HL-60 (cell line): ENCODE measurements at regions not wholly inside any gene's neighbourhood (a gene's known extent, or its start where the extent isn't known, plus 50 kb on each side); places are given as distances from the start of the nearest gene placed in this dataset.

Source experiments
- DNase-seq, 2 experiments: peaks; one replicate each; pipeline ENCODE4 v3.0.0-alpha.2; 2010 to 2020; ENCODE audit warnings: low read depth in 1 of 2, low spot score in 1 of 2
- H3K27ac ChIP-seq: fragments of 250-450 bp; sonication (Bioruptor Pico); replicated peaks from 2 replicates; pipeline ENCODE4 v1.5.1; 2020; ENCODE audit warnings: mild to moderate bottlenecking, moderate library complexity
- H3K27me3 ChIP-seq: fragments of 250-450 bp; sonication (Bioruptor Pico); 2 replicates; pipeline ENCODE4 v1.5.1; 2021; ENCODE audit warnings: mild to moderate bottlenecking, moderate library complexity; ENCODE audit not compliant: insufficient read depth, poor library complexity, severe bottlenecking
- H3K4me3 ChIP-seq: replicated peaks from 2 replicates; pipeline ENCODE4 v1.5.1; 2011; ENCODE audit warnings: mild to moderate bottlenecking, control low read depth, low read length; ENCODE audit not compliant: insufficient read depth
- GABPA ChIP-seq: IDR thresholded peaks from 2 replicates; pipeline ENCODE4 v1.6.1; 2012; ENCODE audit warnings: low read depth
- POLR2AphosphoS5 ChIP-seq: IDR thresholded peaks from 2 replicates; pipeline ENCODE4 v1.6.1; 2012; ENCODE audit warnings: low read depth
- SPI1 ChIP-seq: IDR thresholded peaks from 2 replicates; pipeline ENCODE4 v1.6.1; 2012; ENCODE audit warnings: low read depth, mild to moderate bottlenecking, borderline replicate concordance
- TF ChIP-seq, protein P1 (sequence below): IDR thresholded peaks from 2 replicates; pipeline ENCODE4 v1.6.1; 2012; ENCODE audit warnings: low read depth; ENCODE audit not compliant: insufficient replicate concordance
- TF ChIP-seq, protein P2 (sequence below): IDR thresholded peaks from one replicate; pipeline ENCODE4 v1.5.1; 2011; ENCODE audit warnings: low read length, control low read depth, inconsistent platforms; ENCODE audit not compliant: insufficient read depth

DNA sequence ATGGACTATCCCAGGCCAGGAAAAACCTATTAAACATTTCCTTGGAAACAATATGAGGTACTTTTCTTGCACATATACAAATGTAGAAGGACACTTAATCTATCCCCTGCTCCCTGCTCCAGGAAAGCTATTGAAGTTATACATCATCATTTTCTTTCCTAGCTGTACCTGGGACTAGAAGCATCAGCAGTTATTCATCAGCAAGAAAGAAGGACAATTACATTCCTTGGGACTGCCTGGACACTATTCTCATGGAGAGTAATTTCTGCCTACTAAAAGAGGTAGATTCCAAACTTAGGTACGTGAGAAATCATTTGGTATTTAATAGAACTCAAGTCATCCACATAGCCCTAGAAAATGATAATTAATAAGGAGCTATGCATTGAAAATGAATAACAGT, 51.0 kb upstream of the PICALM start:
- DNase-seq, result no peak
- TF ChIP-seq, protein P1, sequence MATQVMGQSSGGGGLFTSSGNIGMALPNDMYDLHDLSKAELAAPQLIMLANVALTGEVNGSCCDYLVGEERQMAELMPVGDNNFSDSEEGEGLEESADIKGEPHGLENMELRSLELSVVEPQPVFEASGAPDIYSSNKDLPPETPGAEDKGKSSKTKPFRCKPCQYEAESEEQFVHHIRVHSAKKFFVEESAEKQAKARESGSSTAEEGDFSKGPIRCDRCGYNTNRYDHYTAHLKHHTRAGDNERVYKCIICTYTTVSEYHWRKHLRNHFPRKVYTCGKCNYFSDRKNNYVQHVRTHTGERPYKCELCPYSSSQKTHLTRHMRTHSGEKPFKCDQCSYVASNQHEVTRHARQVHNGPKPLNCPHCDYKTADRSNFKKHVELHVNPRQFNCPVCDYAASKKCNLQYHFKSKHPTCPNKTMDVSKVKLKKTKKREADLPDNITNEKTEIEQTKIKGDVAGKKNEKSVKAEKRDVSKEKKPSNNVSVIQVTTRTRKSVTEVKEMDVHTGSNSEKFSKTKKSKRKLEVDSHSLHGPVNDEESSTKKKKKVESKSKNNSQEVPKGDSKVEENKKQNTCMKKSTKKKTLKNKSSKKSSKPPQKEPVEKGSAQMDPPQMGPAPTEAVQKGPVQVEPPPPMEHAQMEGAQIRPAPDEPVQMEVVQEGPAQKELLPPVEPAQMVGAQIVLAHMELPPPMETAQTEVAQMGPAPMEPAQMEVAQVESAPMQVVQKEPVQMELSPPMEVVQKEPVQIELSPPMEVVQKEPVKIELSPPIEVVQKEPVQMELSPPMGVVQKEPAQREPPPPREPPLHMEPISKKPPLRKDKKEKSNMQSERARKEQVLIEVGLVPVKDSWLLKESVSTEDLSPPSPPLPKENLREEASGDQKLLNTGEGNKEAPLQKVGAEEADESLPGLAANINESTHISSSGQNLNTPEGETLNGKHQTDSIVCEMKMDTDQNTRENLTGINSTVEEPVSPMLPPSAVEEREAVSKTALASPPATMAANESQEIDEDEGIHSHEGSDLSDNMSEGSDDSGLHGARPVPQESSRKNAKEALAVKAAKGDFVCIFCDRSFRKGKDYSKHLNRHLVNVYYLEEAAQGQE, result no peak
- TF ChIP-seq POLR2AphosphoS5 (no peak), GABPA (no peak), SPI1 (no peak)
- TF ChIP-seq, protein P2, sequence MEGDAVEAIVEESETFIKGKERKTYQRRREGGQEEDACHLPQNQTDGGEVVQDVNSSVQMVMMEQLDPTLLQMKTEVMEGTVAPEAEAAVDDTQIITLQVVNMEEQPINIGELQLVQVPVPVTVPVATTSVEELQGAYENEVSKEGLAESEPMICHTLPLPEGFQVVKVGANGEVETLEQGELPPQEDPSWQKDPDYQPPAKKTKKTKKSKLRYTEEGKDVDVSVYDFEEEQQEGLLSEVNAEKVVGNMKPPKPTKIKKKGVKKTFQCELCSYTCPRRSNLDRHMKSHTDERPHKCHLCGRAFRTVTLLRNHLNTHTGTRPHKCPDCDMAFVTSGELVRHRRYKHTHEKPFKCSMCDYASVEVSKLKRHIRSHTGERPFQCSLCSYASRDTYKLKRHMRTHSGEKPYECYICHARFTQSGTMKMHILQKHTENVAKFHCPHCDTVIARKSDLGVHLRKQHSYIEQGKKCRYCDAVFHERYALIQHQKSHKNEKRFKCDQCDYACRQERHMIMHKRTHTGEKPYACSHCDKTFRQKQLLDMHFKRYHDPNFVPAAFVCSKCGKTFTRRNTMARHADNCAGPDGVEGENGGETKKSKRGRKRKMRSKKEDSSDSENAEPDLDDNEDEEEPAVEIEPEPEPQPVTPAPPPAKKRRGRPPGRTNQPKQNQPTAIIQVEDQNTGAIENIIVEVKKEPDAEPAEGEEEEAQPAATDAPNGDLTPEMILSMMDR, result no peak
- Histone ChIP-seq H3K27me3 (no peaks in the 10 kb centered on the region), H3K4me3 (no peak overlapping the region), H3K27ac (no peak overlapping the region)

DNA sequence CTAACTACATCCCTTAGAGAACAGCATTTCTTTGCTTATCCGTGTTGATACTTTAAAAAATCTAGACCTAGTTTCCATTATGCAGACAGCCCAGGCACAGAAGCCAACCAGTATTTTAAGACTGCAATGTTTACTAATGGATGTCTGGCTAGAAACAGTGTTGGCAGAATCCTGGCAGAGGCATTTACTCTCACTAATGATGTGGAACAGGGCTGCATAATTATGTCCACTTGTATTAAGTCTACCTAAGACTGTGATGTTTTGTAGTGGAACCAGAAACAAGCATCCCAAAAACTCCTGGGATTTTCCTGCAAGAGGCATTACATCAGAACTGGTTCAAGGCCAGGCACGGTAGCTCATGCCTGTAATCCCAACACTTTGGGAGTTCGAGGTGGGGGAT, 50.2 kb upstream of the PICALM start:
- Histone ChIP-seq H3K27me3 (no peaks in the 10 kb centered on the region), H3K27ac (no peak overlapping the region), H3K4me3 (no peak overlapping the region)
- no peak for DNase-seq
- TF ChIP-seq GABPA (no peak), SPI1 (no peak), POLR2AphosphoS5 (no peak)
- TF ChIP-seq, protein P1, result no peak
- TF ChIP-seq, protein P2, result no peak
